ENCODE measurements at regions not wholly inside any gene's neighbourhood (a gene's known extent, or its start where the extent isn't known, plus 50 kb on each side); places are given as distances from the start of the nearest gene placed in this dataset.

- no peak for DNase-seq (ENCODE audit: low spot score)
- Histone ChIP-seq H3K36me3 (ENCODE audit: low read depth) (no peaks in the 10 kb centered on the region), H3K9me3 (ENCODE audit: severe bottlenecking) (no peaks in the 10 kb centered on the region), H3K4me3 (ENCODE audit: severe bottlenecking) (no peak overlapping the region), H3K4me1 (ENCODE audit: insufficient read depth, poor library complexity, severe bottlenecking) (peaks cover 51% of the 10 kb centered on the region), H3K27me3 (ENCODE audit: insufficient read depth, poor library complexity, severe bottlenecking) (no peaks in the 10 kb centered on the region), H3K27ac (ENCODE audit: poor library complexity, severe bottlenecking) (peak overlapping the region; percentile 86)
- peak; percentile 87 for ATAC-seq (ENCODE audit: low read depth)
- no peak for TF ChIP-seq CTCF (IDR thresholded peaks at IDR 0.05; ENCODE audit: poor library complexity, severe bottlenecking)
These were observed 58.9 kb upstream of the ULK4 start for GRCh38 chr3:42020684-42021307.

- Histone ChIP-seq H3K4me1 (ENCODE audit: insufficient read depth, poor library complexity, severe bottlenecking) (peaks cover 50% of the 10 kb centered on the region), H3K27me3 (ENCODE audit: insufficient read depth, poor library complexity, severe bottlenecking) (no peaks in the 10 kb centered on the region), H3K9me3 (ENCODE audit: severe bottlenecking) (no peaks in the 10 kb centered on the region), H3K4me3 (ENCODE audit: severe bottlenecking) (no peak overlapping the region), H3K27ac (ENCODE audit: poor library complexity, severe bottlenecking) (peak overlapping the region; percentile 86), H3K36me3 (ENCODE audit: low read depth) (no peaks in the 10 kb centered on the region)
- TF ChIP-seq CTCF (IDR thresholded peaks at IDR 0.05; ENCODE audit: poor library complexity, severe bottlenecking) = no peak
- ATAC-seq (ENCODE audit: low read depth) (no peak), DNase-seq (ENCODE audit: low spot score) (no peak)
These were observed 58.0 kb upstream of the ULK4 start for GRCh38 chr3:42019953-42020260.

- H3K4me1 ChIP-seq (ENCODE audit: insufficient read depth, poor library complexity, severe bottlenecking) = peaks cover 45% of the 10 kb centered on the region
- no peaks in the 10 kb centered on the region for H3K9me3 ChIP-seq (ENCODE audit: severe bottlenecking)
- peak overlapping the region; percentile 86 for H3K27ac ChIP-seq (ENCODE audit: poor library complexity, severe bottlenecking)
- H3K36me3 ChIP-seq (ENCODE audit: low read depth) = no peaks in the 10 kb centered on the region
- DNase-seq (ENCODE audit: low spot score) = no peak
- no peak overlapping the region for H3K4me3 ChIP-seq (ENCODE audit: severe bottlenecking)
- TF ChIP-seq CTCF (IDR thresholded peaks at IDR 0.05; ENCODE audit: poor library complexity, severe bottlenecking) = no peak
- ATAC-seq (ENCODE audit: low read depth) = no peak
- no peaks in the 10 kb centered on the region for H3K27me3 ChIP-seq (ENCODE audit: insufficient read depth, poor library complexity, severe bottlenecking)
These were observed 57.4 kb upstream of the ULK4 start for GRCh38 chr3:42019144-42019952.

- no peak for TF ChIP-seq CTCF (IDR thresholded peaks at IDR 0.05; ENCODE audit: poor library complexity, severe bottlenecking)
- DNase-seq (ENCODE audit: low spot score) (no peak), ATAC-seq (ENCODE audit: low read depth) (no peak)
- Histone ChIP-seq H3K27me3 (ENCODE audit: insufficient read depth, poor library complexity, severe bottlenecking) (no peaks in the 10 kb centered on the region), H3K4me3 (ENCODE audit: severe bottlenecking) (peak overlapping the region; percentile 57), H3K4me1 (ENCODE audit: insufficient read depth, poor library complexity, severe bottlenecking) (peaks cover 21% of the 10 kb centered on the region), H3K27ac (ENCODE audit: poor library complexity, severe bottlenecking) (no peak overlapping the region), H3K36me3 (ENCODE audit: low read depth) (no peaks in the 10 kb centered on the region), H3K9me3 (ENCODE audit: severe bottlenecking) (no peaks in the 10 kb centered on the region)
These were observed 53.1 kb upstream of the ULK4 start for GRCh38 chr3:42014921-42015533.
